Mesendoderm (in vitro differentiated cells): ENCODE measurements at regions not wholly inside any gene's neighbourhood (a gene's known extent, or its start where the extent isn't known, plus 50 kb on each side); places are given as distances from the start of the nearest gene placed in this dataset.

Experiments
- DNase-seq: peaks from one replicate; pipeline ENCODE4 v3.0.0; 2013
- H2AK5ac ChIP-seq: 2 replicates; pipeline ENCODE4 v1.6.1; 2013; ENCODE audit warnings: low read length, inconsistent platforms
- H2BK120ac ChIP-seq: 2 replicates; pipeline ENCODE4 v1.6.1; 2013; ENCODE audit warnings: low read depth, mild to moderate bottlenecking, low read length, moderate library complexity, mixed read lengths
- H2BK15ac ChIP-seq: replicated peaks from 2 replicates; pipeline ENCODE4 v1.6.1; 2013; ENCODE audit warnings: low read depth, mild to moderate bottlenecking, moderate library complexity
- H2BK5ac ChIP-seq: 2 replicates; pipeline ENCODE4 v1.6.1; 2013; ENCODE audit warnings: low read length, inconsistent platforms
- H3K18ac ChIP-seq: 2 replicates; pipeline ENCODE4 v1.6.1; 2013; ENCODE audit warnings: mild to moderate bottlenecking, low read length, mixed read lengths
- H3K23ac ChIP-seq: one replicate; pipeline ENCODE4 v1.6.1; 2013; ENCODE audit warnings: low read length
- H3K27ac ChIP-seq: 2 replicates; pipeline ENCODE4 v1.5.1; 2013; ENCODE audit warnings: low read depth, mild to moderate bottlenecking, inconsistent platforms, low read length, moderate library complexity
- H3K27me3 ChIP-seq: 2 replicates; pipeline ENCODE4 v1.6.1; 2013; ENCODE audit warnings: low read length, control low read depth, mild to moderate bottlenecking, inconsistent platforms; ENCODE audit not compliant: insufficient read depth, poor library complexity
- H3K36me3 ChIP-seq: 2 replicates; pipeline ENCODE4 v1.6.1; 2013; ENCODE audit warnings: low read length, inconsistent platforms; ENCODE audit not compliant: control insufficient read depth, insufficient read depth
- H3K4ac ChIP-seq: one replicate; pipeline ENCODE4 v1.6.1; 2013; ENCODE audit warnings: low read depth, mild to moderate bottlenecking, low read length, moderate library complexity
- H3K4me1 ChIP-seq: 2 replicates; pipeline ENCODE4 v1.6.1; 2013; ENCODE audit warnings: low read depth, low read length, inconsistent platforms; ENCODE audit not compliant: control insufficient read depth
- H3K4me2 ChIP-seq: 2 replicates; pipeline ENCODE4 v1.6.1; 2013; ENCODE audit warnings: low read length
- H3K4me3 ChIP-seq: 2 replicates; pipeline ENCODE4 v1.5.1; 2013; ENCODE audit warnings: mild to moderate bottlenecking, low read length
- H3K56ac ChIP-seq: one replicate; pipeline ENCODE4 v1.6.1; 2013; ENCODE audit warnings: low read length
- H3K79me1 ChIP-seq: 2 replicates; pipeline ENCODE4 v1.6.1; 2013; ENCODE audit warnings: low read length, inconsistent platforms
- H3K79me2 ChIP-seq: 2 replicates; pipeline ENCODE4 v1.6.1; 2013; ENCODE audit warnings: mild to moderate bottlenecking, low read length; ENCODE audit not compliant: control insufficient read depth, insufficient read depth
- H3K9ac ChIP-seq: 2 replicates; pipeline ENCODE4 v1.6.1; 2013; ENCODE audit warnings: low read length, inconsistent platforms
- H4K5ac ChIP-seq: one replicate; pipeline ENCODE4 v1.6.1; 2013; ENCODE audit warnings: low read length
- H4K8ac ChIP-seq: one replicate; pipeline ENCODE4 v1.6.1; 2013; ENCODE audit warnings: low read depth, mild to moderate bottlenecking, control low read depth, low read length, moderate library complexity
- WGBS: extraction: QIAGEN DNeasy Blood & Tissue Kit; methylation state at CpG from one replicate; pipeline ENCODE4 v1.1.7; 2013; ENCODE audit warnings: low lambda C conversion rate, missing lambda C conversion rate; ENCODE audit not compliant: insufficient coverage; ENCODE audit errors: extremely low coverage; 5-methylcytosine and 5-hydroxymethylcytosine counted together

DNA sequence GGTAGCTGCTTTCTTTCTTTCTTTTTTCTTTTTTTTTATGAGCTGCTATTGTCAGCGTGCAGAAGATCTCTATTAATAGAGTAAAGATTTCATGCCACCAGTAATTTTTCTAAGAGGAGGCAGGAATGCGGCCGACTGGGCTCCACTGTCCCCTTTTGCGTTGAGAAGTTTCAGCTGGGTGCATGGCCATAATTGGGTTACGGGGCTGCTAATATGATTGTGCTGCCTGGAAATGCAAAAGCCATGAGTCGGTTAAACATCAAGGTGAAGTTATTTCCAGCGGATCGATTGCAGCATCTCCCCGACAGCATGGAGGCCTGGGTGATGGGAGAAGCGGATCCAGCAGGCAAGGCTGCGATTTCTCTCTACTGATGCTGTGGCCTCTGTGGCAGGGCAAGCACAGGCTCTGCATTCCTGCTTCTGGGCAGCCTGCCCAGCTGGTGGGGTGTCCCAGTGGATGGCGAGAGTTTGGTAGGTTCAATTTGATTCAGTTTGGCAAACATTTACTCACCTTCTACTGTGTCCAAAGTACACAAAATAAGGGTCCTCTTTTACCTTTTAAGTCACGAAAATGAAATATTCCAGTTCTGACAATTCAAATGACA is 54.4 kb upstream of the PRMT8 start:
- H3K27me3 ChIP-seq, result no peaks in the 10 kb centered on the region
- H4K5ac ChIP-seq, result no peak overlapping the region
- H3K36me3 ChIP-seq, result no peaks in the 10 kb centered on the region
- H3K4ac ChIP-seq, result no peak overlapping the region
- no CpG with 5 or more reads among the region's 13 CpGs for WGBS
- no peak overlapping the region for H3K4me2 ChIP-seq
- H3K4me1 ChIP-seq, result peaks cover 9% of the 10 kb centered on the region
- no peak overlapping the region for H2BK5ac ChIP-seq
- H4K8ac ChIP-seq, result no peak overlapping the region
- no peak overlapping the region for H3K56ac ChIP-seq
- H3K79me2 ChIP-seq, result no peaks in the 10 kb centered on the region
- H3K9ac ChIP-seq, result no peak overlapping the region
- no peak overlapping the region for H3K23ac ChIP-seq
- no peak overlapping the region for H3K18ac ChIP-seq
- H2AK5ac ChIP-seq, result no peak overlapping the region
- H2BK15ac ChIP-seq, result no peak overlapping the region
- no peak overlapping the region for H3K27ac ChIP-seq
- no peak for DNase-seq
- H3K4me3 ChIP-seq, result no peak overlapping the region
- no peak overlapping the region for H2BK120ac ChIP-seq
- H3K79me1 ChIP-seq, result no peaks in the 10 kb centered on the region

DNA sequence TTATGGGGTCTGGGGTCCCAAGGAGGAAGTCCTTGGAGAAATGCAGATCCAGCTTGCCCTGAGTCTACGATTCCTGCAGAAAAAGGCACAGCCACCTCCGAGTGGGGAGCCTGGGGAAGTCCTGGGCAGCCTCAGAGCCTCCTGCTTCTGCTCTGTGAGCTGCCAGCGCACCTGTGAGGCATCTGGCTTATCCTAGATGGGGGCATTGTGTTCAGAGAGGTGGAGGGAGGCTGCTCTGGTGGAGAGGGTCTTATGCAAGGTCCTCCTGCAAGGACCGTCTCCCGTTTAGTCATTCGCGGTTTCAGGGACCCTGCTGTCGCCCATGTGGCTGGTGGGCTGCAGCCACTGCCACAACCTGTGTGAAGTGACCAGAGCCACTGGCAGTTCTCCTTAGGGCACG is 53.0 kb upstream of the PRMT8 start:
- H3K56ac ChIP-seq, result no peak overlapping the region
- no peak overlapping the region for H4K8ac ChIP-seq
- no peak overlapping the region for H3K4ac ChIP-seq
- no peak overlapping the region for H3K4me2 ChIP-seq
- H3K27ac ChIP-seq, result no peak overlapping the region
- H2BK120ac ChIP-seq, result no peak overlapping the region
- no peak overlapping the region for H4K5ac ChIP-seq
- H2AK5ac ChIP-seq, result no peak overlapping the region
- H3K4me1 ChIP-seq, result peaks cover 1% of the 10 kb centered on the region
- no peaks in the 10 kb centered on the region for H3K79me1 ChIP-seq
- no peaks in the 10 kb centered on the region for H3K36me3 ChIP-seq
- H3K18ac ChIP-seq, result no peak overlapping the region
- no peak overlapping the region for H2BK15ac ChIP-seq
- no peaks in the 10 kb centered on the region for H3K79me2 ChIP-seq
- H3K4me3 ChIP-seq, result no peak overlapping the region
- no CpG with 5 or more reads among the region's 9 CpGs for WGBS
- H2BK5ac ChIP-seq, result no peak overlapping the region
- H3K23ac ChIP-seq, result no peak overlapping the region
- no peaks in the 10 kb centered on the region for H3K27me3 ChIP-seq
- no peak overlapping the region for H3K9ac ChIP-seq
- no peak for DNase-seq

DNA sequence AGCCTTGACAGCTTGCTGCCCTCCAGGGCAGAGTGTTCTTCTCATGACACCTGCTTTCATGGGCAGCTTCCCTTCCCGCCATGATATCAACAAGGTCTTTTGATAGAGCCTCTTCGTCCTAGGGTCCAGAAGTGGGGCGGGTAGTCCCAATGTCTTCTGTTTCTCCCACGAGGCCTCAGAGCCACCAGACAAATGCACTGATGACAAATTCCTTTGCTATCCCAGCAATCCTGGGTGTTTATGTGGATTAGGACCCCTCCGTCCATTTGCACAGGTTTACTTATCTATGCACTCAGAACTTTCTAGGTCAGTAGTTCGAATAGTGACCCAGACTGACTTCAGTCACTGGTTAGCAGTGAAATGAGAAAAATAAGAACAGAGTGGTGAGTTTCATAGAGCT is 52.6 kb upstream of the PRMT8 start:
- no peak overlapping the region for H3K18ac ChIP-seq
- DNase-seq, result no peak
- H3K4me1 ChIP-seq, result no peaks in the 10 kb centered on the region
- no peak overlapping the region for H2BK15ac ChIP-seq
- H2AK5ac ChIP-seq, result no peak overlapping the region
- H3K9ac ChIP-seq, result no peak overlapping the region
- no peak overlapping the region for H3K4ac ChIP-seq
- H3K56ac ChIP-seq, result no peak overlapping the region
- no peak overlapping the region for H3K4me2 ChIP-seq
- no CpG with 5 or more reads among the region's 6 CpGs for WGBS
- H3K4me3 ChIP-seq, result no peak overlapping the region
- H3K36me3 ChIP-seq, result no peaks in the 10 kb centered on the region
- no peak overlapping the region for H2BK5ac ChIP-seq
- H4K5ac ChIP-seq, result no peak overlapping the region
- no peaks in the 10 kb centered on the region for H3K79me2 ChIP-seq
- H3K27me3 ChIP-seq, result no peaks in the 10 kb centered on the region
- no peak overlapping the region for H3K23ac ChIP-seq
- H4K8ac ChIP-seq, result no peak overlapping the region
- no peak overlapping the region for H2BK120ac ChIP-seq
- H3K27ac ChIP-seq, result no peak overlapping the region
- H3K79me1 ChIP-seq, result no peaks in the 10 kb centered on the region
